Activated T-cell treated with anti-CD3 and anti-CD28 coated beads, Interleukin-2, amount 50 U/mL, for 4 hours (primary cell): ENCODE measurements at regions not wholly inside any gene's neighbourhood (a gene's known extent, or its start where the extent isn't known, plus 50 kb on each side); places are given as distances from the start of the nearest gene placed in this dataset.
"Not testable (repeated sequence)": the region's sequence is repeated elsewhere in the genome, so short reads cannot be mapped to it uniquely, and the experiment has no call there.

Experiments used
- ATAC-seq, 2 donors: fragments of 200-7000 bp; cut with Tn5 transposase; one replicate each; pipeline ENCODE4 v1.10.0; 2021
- DNase-seq: peaks from one replicate; pipeline ENCODE4 v3.0.0-alpha.2; 2020
- H3K27me3 Mint-ChIP-seq: one replicate; pipeline ENCODE4 v1.8.0; 2021; ENCODE audit warnings: low read depth, mixed read lengths
- H3K36me3 Mint-ChIP-seq: one replicate; pipeline ENCODE4 v1.8.0; 2022; ENCODE audit warnings: mixed read lengths; ENCODE audit not compliant: insufficient read depth
- H3K4me1 Mint-ChIP-seq: one replicate; pipeline ENCODE4 v1.8.0; 2021; ENCODE audit warnings: low read depth, mixed read lengths
- H3K4me3 Mint-ChIP-seq: one replicate; pipeline ENCODE4 v1.8.0; 2021; ENCODE audit warnings: mild to moderate bottlenecking, moderate library complexity, mixed read lengths
- H3K9me3 Mint-ChIP-seq: one replicate; pipeline ENCODE4 v1.8.0; 2021; ENCODE audit warnings: mixed read lengths

DNA sequence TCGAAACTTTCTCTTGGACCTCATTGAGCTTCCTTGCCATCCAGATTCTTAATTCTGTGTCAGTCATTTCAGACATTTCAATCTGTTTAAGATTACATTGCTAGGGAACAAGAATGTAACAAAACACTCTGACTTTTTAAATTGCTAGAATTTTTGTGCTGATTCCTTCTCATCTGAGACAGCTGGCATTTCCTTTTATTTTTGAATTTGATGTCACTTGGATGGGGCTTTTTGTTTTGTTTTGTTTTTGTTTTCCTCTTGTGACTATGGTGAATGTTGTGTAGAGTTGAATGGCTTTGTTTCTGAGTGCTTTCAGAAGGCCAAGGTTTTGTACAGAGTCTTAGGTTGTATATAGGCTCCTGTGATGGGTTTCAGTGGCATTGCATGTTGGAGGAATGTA is 1129.3 kb downstream of the NAALADL2 start:
- no peak overlapping the region for H3K4me3 Mint-ChIP-seq
- DNase-seq (no peak), ATAC-seq (no peak)
- H3K4me1 Mint-ChIP-seq = no peaks in the 10 kb centered on the region
- peaks cover 20% of the 10 kb centered on the region for H3K9me3 Mint-ChIP-seq
- H3K27me3 Mint-ChIP-seq = no peaks in the 10 kb centered on the region
- H3K36me3 Mint-ChIP-seq = no peaks in the 10 kb centered on the region

DNA sequence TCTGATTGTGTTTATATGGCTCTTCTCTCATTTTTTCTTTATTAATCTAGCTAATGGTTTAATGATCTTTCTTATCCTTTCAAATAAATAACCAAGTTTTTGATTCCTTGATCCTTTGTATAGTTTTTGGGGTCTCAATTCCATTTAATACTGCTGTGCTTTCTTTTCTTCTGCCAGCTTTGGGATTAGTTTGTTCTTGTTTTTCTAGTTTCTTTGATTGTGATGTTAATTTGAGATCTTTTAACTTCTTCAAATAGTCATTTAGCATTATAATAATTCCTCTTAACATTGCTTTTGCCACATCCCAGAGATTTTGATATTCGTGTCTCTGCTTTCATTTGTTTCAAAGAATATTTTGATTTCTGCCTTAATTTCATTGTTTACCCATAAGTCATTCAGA is 1126.6 kb downstream of the NAALADL2 start:
- DNase-seq (no peak), ATAC-seq (no peak)
- H3K9me3 Mint-ChIP-seq = peaks cover 21% of the 10 kb centered on the region
- H3K36me3 Mint-ChIP-seq = no peaks in the 10 kb centered on the region
- no peaks in the 10 kb centered on the region for H3K27me3 Mint-ChIP-seq
- no peak overlapping the region for H3K4me3 Mint-ChIP-seq
- H3K4me1 Mint-ChIP-seq = no peaks in the 10 kb centered on the region

DNA sequence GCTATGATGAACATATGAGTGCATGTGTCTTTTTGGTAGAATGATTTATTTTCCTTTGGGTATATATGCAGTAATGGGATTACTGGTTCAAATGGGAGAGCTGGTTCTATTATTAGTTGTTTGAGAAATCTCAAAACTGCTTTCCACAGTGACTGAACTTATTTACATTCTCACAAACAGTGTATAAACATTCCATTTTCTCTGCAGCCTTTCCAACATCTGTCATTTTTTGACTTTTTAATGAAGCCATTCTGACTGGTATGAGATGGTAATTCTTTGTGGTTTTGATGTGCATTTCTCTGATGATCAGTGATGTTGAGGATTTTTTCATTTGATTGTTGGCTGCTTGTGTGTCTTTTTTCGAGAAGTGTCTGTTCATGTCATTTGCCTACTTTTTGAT is 1124.2 kb downstream of the NAALADL2 start:
- Mint-ChIP-seq H3K9me3 (peaks cover 27% of the 10 kb centered on the region), H3K36me3 (no peaks in the 10 kb centered on the region), H3K27me3 (no peaks in the 10 kb centered on the region), H3K4me1 (no peaks in the 10 kb centered on the region), H3K4me3 (no peak overlapping the region)
- DNase-seq (no peak), ATAC-seq (no peak)

DNA sequence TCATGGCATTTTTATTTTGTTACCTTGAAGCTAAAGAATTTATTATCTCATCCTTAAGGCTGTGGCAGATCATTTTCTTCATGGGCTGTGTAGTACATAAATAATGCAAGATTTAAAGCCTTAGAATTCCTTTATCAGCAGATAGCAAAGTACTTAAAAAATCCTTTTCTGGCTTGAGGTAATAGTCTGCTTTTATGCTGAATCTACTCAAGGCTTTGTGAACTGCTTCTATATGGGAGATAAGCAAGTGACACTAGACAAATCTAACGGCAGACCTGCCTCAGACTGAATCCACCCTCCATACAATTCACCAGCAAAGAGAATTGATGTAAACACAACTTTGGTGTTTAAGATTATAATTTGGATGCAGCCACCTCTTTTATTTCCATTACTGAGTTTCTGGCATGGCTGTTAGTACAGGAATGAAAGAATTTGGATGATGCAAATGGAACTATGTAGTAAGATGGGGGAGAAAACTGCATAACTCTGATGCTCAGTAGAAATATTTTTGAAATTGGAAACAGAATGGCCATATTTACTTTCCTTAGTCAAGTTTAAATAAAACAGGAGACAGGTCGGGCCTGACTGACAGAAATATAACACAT is 1121.5 kb downstream of the NAALADL2 start:
- Mint-ChIP-seq H3K36me3 (no peaks in the 10 kb centered on the region), H3K4me3 (no peak overlapping the region), H3K27me3 (no peaks in the 10 kb centered on the region), H3K4me1 (no peaks in the 10 kb centered on the region), H3K9me3 (peaks cover 12% of the 10 kb centered on the region)
- ATAC-seq = no peak
- no peak for DNase-seq

DNA sequence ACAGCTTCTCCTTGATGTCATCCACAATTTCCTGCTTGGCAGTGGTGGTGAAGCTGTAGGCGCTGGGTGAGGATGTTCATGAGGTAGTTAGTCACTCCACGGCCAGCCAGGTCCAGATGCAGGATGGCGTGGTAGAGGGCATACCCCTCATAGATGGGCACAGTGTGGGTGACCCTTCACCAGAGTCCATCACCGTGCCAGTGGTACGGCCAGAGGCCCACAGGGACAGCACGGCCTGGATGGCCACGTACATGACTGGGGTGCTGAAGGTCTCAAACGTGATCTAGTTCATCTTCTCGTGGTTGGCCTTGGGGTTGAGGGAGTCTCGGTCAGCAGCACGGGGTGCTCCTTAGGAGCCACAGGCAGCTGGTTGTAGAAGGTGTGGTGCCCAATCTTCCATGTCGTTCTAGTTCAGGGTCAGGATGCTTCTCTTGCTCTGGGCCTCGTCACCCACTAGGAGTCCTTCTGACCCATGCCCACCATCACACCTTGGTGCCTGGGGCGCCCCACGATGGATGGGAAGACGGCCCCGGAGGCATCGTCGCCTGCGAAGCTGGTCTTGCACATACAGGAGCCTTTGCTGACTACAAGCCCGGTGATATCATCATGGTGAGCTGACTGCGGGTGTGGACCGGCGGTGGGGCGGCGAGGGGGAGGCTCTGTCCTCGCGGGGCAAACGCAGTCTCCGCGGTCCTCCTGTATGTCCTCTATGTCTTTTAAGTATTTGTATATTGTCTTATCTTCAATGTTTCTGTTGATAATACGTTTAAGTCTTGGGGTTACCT is 1119.0 kb downstream of the NAALADL2 start:
- H3K36me3 Mint-ChIP-seq = no peaks in the 10 kb centered on the region

DNA sequence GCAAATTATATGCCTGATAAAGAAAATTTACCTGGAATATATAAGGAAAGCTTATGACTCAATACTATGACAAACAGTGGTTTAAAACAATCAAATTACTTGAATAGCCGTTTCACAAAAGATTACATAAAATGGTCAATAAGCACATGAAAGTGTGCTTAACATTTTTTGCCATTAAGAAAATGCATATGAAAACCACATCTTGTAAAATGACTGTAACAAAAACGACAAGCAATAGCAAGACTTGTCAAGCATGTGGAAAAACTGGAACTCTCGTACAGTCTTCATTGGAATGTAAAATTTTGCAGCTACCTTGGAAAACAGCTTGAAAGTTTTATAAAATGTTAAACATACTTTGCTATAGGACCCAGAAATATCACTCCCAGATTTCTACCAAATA is 1110.3 kb downstream of the NAALADL2 start:
- no peaks in the 10 kb centered on the region for H3K36me3 Mint-ChIP-seq
- H3K27me3 Mint-ChIP-seq = no peaks in the 10 kb centered on the region
- H3K9me3 Mint-ChIP-seq = peaks cover 25% of the 10 kb centered on the region
- H3K4me3 Mint-ChIP-seq = no peak overlapping the region
- no peaks in the 10 kb centered on the region for H3K4me1 Mint-ChIP-seq
- ATAC-seq (no peak), DNase-seq (no peak)

More for the DNA sequence above, 1119.0 kb downstream of the NAALADL2 start:
- ATAC-seq (no peak), DNase-seq (no peak)
- no peak overlapping the region for H3K4me3 Mint-ChIP-seq
- peaks cover 8% of the 10 kb centered on the region for H3K9me3 Mint-ChIP-seq
- H3K27me3 Mint-ChIP-seq = no peaks in the 10 kb centered on the region
- no peaks in the 10 kb centered on the region for H3K4me1 Mint-ChIP-seq

DNA sequence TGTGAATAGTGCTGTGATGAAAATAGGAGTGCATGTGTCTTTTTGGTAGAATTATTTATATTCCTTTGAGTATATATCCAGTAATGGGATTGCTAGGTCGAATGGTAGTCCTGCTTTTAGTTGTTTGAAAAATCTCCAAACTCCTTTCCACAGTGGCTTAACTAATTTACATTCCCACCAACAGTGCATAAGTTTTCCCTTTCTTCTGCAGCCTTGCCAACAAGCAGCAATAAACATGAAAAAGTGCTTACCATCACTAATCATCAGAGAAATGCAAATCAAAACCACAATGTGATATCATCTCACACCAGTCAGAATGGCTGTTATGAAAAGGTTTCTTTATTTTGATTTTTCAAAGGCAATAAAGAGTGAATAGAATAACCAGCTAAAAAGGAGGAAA is 1105.9 kb downstream of the NAALADL2 start:
- Mint-ChIP-seq H3K4me1 (no peaks in the 10 kb centered on the region), H3K27me3 (no peaks in the 10 kb centered on the region), H3K36me3 (no peaks in the 10 kb centered on the region), H3K4me3 (no peak overlapping the region), H3K9me3 (peaks cover 30% of the 10 kb centered on the region)
- DNase-seq = no peak
- ATAC-seq = no peak

DNA sequence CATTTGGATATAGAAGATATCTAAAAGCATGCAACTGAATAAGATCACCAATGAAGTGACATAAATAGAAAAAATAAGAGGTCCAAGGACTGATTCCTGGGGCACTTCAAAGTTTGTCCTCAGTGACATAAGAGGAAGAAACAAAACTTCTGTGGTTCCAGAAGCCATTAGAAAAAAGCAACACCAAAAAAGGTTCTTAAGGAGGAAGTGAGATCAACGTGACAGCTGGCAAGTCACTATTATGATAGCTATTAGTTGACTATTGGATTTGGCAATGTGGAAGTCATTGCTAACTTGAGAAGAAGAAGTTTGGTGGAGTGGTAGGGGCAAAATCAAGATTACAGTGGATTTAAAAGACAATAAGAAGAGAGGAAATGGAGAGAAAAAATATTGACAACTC is 1098.3 kb downstream of the NAALADL2 start:
- H3K36me3 Mint-ChIP-seq = no peaks in the 10 kb centered on the region
- peaks cover 6% of the 10 kb centered on the region for H3K9me3 Mint-ChIP-seq
- DNase-seq = no peak
- no peaks in the 10 kb centered on the region for H3K4me1 Mint-ChIP-seq
- H3K4me3 Mint-ChIP-seq = no peak overlapping the region
- no peaks in the 10 kb centered on the region for H3K27me3 Mint-ChIP-seq
- ATAC-seq = no peak

DNA sequence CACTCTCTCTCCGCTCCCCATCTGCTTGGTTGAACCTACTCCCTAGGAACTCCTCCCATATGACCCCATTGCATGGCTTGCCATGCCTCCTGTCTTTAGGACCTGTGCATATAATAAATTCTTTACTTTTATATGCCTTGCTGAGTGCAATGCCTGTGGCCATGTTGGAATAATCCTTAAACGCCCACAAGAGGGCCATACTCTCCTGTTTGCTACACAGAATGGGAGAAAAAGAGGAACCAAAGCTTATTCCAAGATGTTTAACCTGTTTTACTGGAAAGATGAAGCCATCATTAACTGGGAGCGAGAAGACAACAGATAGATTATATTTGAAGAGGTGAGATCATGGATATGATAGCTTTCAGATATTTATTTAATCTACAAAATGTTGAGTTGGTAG is 1097.8 kb downstream of the NAALADL2 start:
- H3K36me3 Mint-ChIP-seq = no peaks in the 10 kb centered on the region
- DNase-seq (no peak), ATAC-seq (no peak)
- peaks cover 6% of the 10 kb centered on the region for H3K9me3 Mint-ChIP-seq
- H3K4me3 Mint-ChIP-seq = no peak overlapping the region
- H3K4me1 Mint-ChIP-seq = no peaks in the 10 kb centered on the region
- H3K27me3 Mint-ChIP-seq = no peaks in the 10 kb centered on the region

DNA sequence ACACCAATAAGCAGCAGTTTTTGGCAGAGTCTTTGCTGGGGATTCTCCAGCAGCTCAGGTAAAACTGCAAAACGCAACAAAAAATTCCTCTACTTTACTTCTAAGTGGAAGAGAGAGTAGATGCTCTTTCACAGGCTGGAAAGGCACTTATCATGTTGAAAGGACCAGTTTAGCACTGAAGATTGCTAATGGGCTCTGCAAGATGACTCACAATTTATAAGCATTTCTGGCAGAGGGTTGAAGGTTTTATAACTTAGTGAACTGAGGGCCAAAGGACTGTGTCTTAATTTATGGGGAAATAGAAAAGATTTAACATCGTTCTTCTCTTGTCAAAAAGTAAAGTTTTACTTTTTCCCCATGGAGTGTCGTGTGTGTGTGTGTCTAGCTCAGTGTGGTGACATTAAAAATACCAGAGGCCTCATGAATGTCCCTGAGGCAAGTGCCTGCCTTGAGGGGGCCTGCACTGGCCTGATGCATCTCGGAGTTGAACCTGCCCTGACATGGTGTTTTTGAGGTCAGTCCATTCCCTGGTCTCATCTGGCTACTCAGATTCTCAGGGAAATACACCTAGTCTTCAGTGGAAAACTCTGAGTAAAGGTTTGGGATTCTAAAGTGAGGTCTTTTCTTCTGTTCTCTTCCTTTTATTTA is 1092.0 kb downstream of the NAALADL2 start:
- Mint-ChIP-seq H3K9me3 (peaks cover 14% of the 10 kb centered on the region), H3K36me3 (no peaks in the 10 kb centered on the region), H3K4me1 (no peaks in the 10 kb centered on the region), H3K4me3 (no peak overlapping the region), H3K27me3 (no peaks in the 10 kb centered on the region)
- ATAC-seq = no peak
- DNase-seq = no peak

DNA sequence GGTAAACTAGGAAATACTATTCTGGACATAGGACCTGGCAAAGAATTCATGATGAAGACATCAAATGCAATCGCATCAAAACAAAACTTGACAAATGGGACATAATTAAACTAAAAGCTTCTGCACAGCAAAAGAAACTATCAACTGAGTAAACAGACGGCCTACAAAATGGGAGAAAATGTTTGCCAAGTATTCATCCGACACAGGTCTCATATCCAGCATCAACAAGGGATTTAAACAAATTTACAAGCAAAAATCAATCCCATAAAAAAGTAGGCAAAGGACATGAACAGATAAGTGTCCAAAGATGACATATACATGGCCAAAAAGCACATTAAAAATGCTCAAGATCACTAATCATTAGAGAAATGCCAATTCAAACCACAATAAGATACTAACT is 1088.9 kb downstream of the NAALADL2 start:
- ATAC-seq (no peak), DNase-seq (no peak)
- H3K27me3 Mint-ChIP-seq = no peaks in the 10 kb centered on the region
- peaks cover 22% of the 10 kb centered on the region for H3K9me3 Mint-ChIP-seq
- no peaks in the 10 kb centered on the region for H3K4me1 Mint-ChIP-seq
- no peak overlapping the region for H3K4me3 Mint-ChIP-seq
- H3K36me3 Mint-ChIP-seq = no peaks in the 10 kb centered on the region

DNA sequence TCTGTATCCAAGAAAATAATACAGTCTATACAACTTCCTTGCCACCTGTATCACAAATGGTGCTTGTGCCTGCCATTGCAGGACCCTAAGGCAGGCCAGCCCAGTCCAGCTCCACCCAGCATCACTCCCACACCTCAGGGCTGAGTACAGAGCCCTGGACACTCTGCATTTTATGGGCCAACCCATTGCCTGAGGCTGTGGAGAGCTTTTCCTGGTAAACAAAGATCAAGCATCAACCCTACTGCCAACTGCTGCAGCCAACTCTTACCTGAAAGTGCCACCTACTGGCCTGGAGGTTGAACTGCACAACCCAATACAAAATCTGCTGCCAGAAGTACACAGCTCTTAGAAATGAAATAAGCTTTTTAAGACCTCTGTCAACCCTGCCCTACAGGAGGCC is 1082.2 kb downstream of the NAALADL2 start:
- H3K9me3 Mint-ChIP-seq = peaks cover 25% of the 10 kb centered on the region
- DNase-seq (no peak), ATAC-seq (no peak)
- no peaks in the 10 kb centered on the region for H3K36me3 Mint-ChIP-seq
- no peak overlapping the region for H3K4me3 Mint-ChIP-seq
- no peaks in the 10 kb centered on the region for H3K27me3 Mint-ChIP-seq
- H3K4me1 Mint-ChIP-seq = no peaks in the 10 kb centered on the region

DNA sequence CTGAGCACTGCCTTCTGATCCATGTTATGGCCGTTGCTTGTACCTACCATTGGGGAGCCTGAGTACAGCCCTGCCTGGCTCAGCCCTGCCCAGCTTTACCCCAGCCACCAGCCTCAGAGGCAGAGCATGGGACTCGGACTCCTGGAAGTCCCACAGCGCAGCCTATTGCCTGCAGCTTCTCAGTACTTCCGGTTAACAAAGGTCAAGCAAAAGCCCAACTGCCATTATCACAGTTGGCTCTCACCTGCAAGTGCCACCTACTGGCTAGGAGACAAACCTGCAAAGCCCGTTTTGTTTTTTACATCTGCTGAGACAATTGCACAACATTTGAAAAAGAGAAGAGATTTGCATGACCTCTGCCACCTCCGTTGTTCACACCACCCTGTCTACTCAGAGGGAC is 1081.7 kb downstream of the NAALADL2 start:
- no peak for DNase-seq
- ATAC-seq = no peak
- Mint-ChIP-seq H3K27me3 (no peaks in the 10 kb centered on the region), H3K4me3 (no peak overlapping the region), H3K9me3 (peaks cover 20% of the 10 kb centered on the region), H3K36me3 (no peaks in the 10 kb centered on the region), H3K4me1 (no peaks in the 10 kb centered on the region)

DNA sequence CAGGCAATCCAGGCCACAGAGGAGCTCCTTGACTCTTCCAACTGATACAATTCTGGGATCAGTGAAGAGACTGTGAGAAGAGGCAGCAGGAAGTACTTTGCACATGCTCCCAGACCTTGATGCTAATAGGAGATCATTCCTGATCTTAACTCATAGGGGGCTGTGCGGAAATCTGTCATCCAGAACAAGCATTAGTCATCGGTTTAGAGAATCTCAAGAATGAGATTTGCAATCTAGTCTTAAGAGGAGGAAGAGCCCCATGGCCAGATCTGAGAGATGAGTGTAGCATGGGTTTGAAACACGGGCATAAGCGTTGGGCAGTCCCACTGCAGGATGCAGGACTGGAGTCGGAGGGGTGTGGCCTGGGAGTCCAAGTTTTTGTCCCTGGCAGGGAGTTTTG is 1081.1 kb downstream of the NAALADL2 start:
- no peak for DNase-seq
- H3K9me3 Mint-ChIP-seq = peaks cover 18% of the 10 kb centered on the region
- ATAC-seq = no peak
- no peaks in the 10 kb centered on the region for H3K27me3 Mint-ChIP-seq
- H3K4me1 Mint-ChIP-seq = no peaks in the 10 kb centered on the region
- H3K4me3 Mint-ChIP-seq = no peak overlapping the region
- no peaks in the 10 kb centered on the region for H3K36me3 Mint-ChIP-seq

DNA sequence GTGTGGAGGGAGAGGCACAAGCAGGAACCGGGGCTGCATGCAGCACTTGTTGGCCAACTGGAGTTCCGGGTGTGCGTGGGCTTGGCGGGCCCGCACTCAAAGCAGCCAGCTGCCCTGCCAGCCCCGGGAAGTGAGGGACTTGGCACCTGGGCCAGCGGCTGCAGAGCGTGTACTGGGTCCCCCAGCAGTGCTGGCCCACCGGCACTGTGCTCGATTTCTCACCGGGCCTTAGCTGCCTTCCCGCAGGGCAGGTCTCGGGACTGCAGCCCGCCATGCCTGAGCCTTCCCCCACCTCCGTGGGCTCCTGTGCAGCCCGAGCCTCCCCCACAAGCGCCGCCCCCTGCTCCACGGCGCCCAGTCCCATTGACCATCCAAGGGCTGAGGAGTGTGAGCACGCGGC is 1078.2 kb downstream of the NAALADL2 start:
- H3K4me1 Mint-ChIP-seq, H3K27me3 Mint-ChIP-seq, H3K36me3 Mint-ChIP-seq, H3K9me3 Mint-ChIP-seq, ATAC-seq, DNase-seq, H3K4me3 Mint-ChIP-seq: not testable (repeated sequence)
